Activated naive CD4-positive, alpha-beta T cell treated with anti-CD3 and anti-CD28 coated beads, Interleukin-2, amount 10 ng/mL, durations not matched to agents 7 days and 5 days (primary cell): ENCODE measurements at regions not wholly inside any gene's neighbourhood (a gene's known extent, or its start where the extent isn't known, plus 50 kb on each side); places are given as distances from the start of the nearest gene placed in this dataset.
"Not testable (repeated sequence)": the region's sequence is repeated elsewhere in the genome, so short reads cannot be mapped to it uniquely, and the experiment has no call there.

ENCODE experiments used
- CTCF ChIA-PET: fragments of 350-600 bp; sonication (Branson Sonifier 250); formaldehyde crosslinking; loops from one replicate; lab custom pipeline; 2021; ENCODE audit warnings: antibody characterized with exemption; lab: Charles Lee
- DNase-seq: peaks from one replicate; pipeline ENCODE4 v3.0.0-alpha.2; 2020
- H3K27ac Mint-ChIP-seq: one replicate; pipeline ENCODE4 v1.8.0; 2021; ENCODE audit warnings: mild to moderate bottlenecking, moderate library complexity, mixed read lengths
- H3K27me3 Mint-ChIP-seq: one replicate; pipeline ENCODE4 v1.8.0; 2021; ENCODE audit warnings: mild to moderate bottlenecking, mixed read lengths
- H3K36me3 Mint-ChIP-seq: one replicate; pipeline ENCODE4 v1.8.0; 2021; ENCODE audit warnings: mixed read lengths
- H3K4me1 Mint-ChIP-seq: one replicate; pipeline ENCODE4 v1.8.0; 2021; ENCODE audit warnings: mixed read lengths
- H3K4me3 Mint-ChIP-seq: one replicate; pipeline ENCODE4 v1.8.0; 2021; ENCODE audit warnings: mild to moderate bottlenecking, moderate library complexity, mixed read lengths
- H3K9me3 Mint-ChIP-seq: one replicate; pipeline ENCODE4 v1.8.0; 2021; ENCODE audit warnings: mixed read lengths

DNA sequence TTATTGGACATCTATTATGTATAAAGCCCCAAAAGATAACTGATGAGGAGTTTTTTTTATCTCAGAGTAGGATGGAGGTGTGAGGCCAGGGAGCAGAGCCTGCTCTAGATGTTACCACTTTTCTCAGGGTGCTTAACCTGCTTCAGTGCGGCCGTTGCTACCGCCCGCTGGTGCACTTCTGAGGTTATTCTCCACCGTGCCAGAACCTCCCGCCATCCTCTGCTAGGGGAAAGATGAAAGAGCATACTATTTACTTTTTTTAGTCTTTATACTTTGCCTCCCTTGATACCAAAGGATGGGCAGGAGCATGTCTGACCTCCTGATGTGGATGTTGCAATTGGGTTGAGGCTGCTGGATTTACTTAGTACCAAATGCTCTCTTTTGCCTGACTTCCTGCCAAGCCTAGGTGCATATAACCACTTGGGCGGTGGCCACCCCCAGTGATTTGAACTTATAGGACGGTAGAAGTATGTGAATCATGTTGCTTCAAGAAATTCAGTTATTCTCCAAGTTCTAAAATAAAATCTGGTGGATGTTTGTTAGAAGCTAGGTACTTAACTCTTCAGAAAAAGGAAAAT lies 71.1 kb upstream of the HSPB3 start:
- no peak overlapping the region for H3K27ac Mint-ChIP-seq
- H3K9me3 Mint-ChIP-seq: no peaks in the 10 kb centered on the region
- no peak for DNase-seq
- no peak overlapping the region for H3K4me3 Mint-ChIP-seq
- H3K27me3 Mint-ChIP-seq: peaks cover 6% of the 10 kb centered on the region
- no peaks in the 10 kb centered on the region for H3K36me3 Mint-ChIP-seq
- CTCF ChIA-PET: no interaction called here
- H3K4me1 Mint-ChIP-seq: no peaks in the 10 kb centered on the region

DNA sequence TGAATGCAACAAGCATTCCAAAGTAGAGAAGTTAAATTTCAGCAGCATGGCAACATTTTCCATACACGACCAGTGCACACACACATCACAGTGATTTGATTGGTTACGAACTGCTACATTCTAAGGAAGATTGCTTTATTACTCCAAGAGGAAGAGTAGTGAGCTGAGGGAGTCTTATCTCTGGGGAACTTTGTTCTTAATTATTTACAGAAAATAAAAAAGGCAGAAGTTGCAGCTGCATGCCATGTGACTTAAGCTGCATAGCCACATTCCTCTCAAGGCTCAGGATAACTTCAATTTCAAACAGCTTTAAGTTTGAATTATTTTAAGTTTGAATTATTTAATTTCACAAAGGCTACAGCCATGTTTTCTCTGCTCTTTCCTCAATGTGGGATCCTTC lies 71.6 kb upstream of the HSPB3 start:
- Mint-ChIP-seq H3K4me3 (no peak overlapping the region), H3K36me3 (no peaks in the 10 kb centered on the region), H3K27me3 (peaks cover 6% of the 10 kb centered on the region), H3K9me3 (no peaks in the 10 kb centered on the region), H3K27ac (no peak overlapping the region), H3K4me1 (no peaks in the 10 kb centered on the region)
- no peak for DNase-seq
- CTCF ChIA-PET: no interaction called here

DNA sequence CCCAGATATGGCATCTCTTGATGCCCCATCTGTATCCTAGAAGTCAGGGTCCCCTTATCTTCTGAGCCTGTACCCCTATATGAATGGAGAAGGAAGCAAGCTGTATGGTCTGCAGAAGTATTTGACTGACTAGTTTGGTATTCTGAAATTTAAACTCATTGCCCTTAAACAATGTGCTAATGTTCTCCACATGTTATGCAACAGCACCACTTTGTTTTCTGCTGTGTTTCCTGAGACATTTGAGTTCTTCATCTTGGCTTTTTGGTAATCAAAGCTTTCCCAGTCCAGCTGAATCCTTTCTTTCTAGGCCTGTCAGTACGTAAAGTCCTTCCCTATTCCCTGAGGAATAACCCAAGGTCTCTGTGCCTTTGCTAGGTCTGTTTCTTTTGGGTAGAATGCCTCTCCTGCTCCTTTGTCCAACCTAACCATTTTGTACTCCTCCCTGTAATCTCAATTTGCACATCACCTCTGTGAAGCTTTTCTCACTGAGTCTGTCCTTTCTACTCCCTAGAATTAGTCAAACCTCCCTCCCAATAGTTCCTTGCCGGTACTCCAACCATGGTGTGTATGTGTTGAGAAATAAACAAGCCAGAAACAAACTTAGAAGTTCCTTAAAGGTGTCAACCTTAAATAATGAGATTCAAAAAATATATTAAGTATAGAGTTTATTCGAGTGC lies 72.1 kb upstream of the HSPB3 start:
- Mint-ChIP-seq H3K27ac (no peak overlapping the region), H3K27me3 (peaks cover 6% of the 10 kb centered on the region), H3K4me1 (no peaks in the 10 kb centered on the region), H3K4me3 (no peak overlapping the region), H3K36me3 (no peaks in the 10 kb centered on the region), H3K9me3 (no peaks in the 10 kb centered on the region)
- CTCF ChIA-PET: no interaction called here
- DNase-seq: no peak

DNA sequence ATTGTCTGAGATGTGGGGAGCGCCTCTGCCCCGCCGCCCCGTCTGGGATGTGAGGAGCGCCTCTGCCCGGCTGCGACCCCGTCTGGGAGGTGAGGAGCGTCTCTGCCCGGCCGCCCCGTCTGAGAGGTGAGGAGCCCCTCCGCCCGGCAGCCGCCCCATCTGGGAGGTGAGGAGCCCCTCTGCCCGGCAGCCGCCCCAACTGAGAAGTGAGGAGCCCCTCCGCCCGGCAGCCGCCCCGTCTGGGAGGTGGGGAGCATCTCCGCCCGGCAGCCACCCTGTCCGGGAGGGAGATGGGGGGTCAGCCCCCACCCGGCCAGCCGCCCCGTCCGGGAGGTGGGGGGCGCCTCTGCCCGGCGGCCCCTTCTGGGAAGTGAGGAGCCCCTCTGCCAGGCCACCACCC lies 70.9 kb upstream of the ARL15 start:
- H3K27me3 Mint-ChIP-seq, H3K27ac Mint-ChIP-seq, DNase-seq, H3K4me3 Mint-ChIP-seq, H3K9me3 Mint-ChIP-seq, H3K4me1 Mint-ChIP-seq, CTCF ChIA-PET, H3K36me3 Mint-ChIP-seq: not testable (repeated sequence)

DNA sequence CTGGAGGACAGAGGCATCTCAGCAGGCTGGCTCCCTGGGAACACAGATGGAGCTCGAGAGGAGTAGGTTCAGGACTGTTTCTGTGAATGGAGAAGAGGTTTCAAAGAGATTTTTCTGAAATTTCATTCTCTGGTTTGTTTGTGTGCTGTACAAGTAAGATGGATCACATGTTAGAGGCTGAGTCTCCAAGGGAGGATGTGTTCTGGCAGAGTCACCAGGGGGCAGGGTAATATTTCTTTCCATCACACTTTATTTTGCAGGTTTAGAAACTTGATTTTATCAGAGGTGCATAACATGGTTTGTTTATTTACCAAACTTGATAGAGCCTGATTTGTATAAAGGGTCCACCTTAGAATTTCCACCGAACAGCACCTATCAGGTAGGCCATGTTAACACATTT lies 69.2 kb upstream of the ARL15 start:
- Mint-ChIP-seq H3K27ac (no peak overlapping the region), H3K36me3 (no peaks in the 10 kb centered on the region), H3K4me3 (no peak overlapping the region), H3K9me3 (no peaks in the 10 kb centered on the region), H3K4me1 (no peaks in the 10 kb centered on the region), H3K27me3 (peaks cover 16% of the 10 kb centered on the region)
- DNase-seq: no peak
- CTCF ChIA-PET: interaction anchor here (1.2 kb wide), 1 partner anchor 488 kb away, joined by 3 read pairs; no protein-coding TSS in a partner anchor

DNA sequence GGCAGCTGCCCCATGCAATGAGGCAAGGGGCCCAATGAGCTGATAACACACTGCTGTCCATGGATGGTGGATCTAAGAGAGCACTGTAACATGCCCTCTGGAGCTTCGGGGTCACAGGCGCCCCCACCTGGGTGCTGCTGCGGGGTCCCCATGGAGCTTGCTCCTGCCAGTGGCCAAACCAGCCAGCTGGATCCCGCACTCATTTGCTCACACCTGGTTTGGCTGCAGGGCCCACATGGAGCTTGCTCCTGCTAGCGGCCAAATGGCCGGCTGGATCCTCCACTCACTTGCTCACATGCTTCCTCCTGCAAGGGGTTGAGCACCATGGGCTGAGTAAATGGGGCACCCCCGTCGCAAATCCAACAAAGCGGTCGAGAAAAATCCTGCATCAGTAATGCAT lies 68.3 kb upstream of the ARL15 start:
- no peaks in the 10 kb centered on the region for H3K4me1 Mint-ChIP-seq
- no peaks in the 10 kb centered on the region for H3K9me3 Mint-ChIP-seq
- H3K4me3 Mint-ChIP-seq: no peak overlapping the region
- no peaks in the 10 kb centered on the region for H3K36me3 Mint-ChIP-seq
- CTCF ChIA-PET: no interaction called here
- DNase-seq: no peak
- H3K27ac Mint-ChIP-seq: no peak overlapping the region
- peaks cover 20% of the 10 kb centered on the region for H3K27me3 Mint-ChIP-seq

DNA sequence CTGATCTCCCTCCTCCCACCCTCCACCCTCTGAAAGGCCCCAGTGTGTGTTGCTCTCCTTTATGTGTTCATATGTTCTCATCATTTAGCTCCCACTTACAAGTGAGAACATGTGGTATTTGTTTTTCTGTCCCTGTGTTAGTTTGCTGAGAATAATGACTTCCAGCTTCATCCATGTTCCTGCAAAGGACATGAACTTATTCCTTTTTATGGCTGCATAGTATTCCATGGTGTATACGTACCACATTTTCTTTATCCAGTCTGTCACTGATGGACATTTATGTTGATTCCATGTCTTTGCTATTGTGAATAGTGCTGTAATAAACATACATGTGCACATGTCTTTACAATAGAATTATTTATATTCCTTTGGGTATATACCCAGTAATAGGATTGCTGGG lies 67.0 kb upstream of the ARL15 start:
- H3K27ac Mint-ChIP-seq, H3K36me3 Mint-ChIP-seq, CTCF ChIA-PET, H3K4me3 Mint-ChIP-seq, H3K9me3 Mint-ChIP-seq, DNase-seq, H3K4me1 Mint-ChIP-seq: not testable (repeated sequence)
- H3K27me3 Mint-ChIP-seq: peaks cover 20% of the 10 kb centered on the region

DNA sequence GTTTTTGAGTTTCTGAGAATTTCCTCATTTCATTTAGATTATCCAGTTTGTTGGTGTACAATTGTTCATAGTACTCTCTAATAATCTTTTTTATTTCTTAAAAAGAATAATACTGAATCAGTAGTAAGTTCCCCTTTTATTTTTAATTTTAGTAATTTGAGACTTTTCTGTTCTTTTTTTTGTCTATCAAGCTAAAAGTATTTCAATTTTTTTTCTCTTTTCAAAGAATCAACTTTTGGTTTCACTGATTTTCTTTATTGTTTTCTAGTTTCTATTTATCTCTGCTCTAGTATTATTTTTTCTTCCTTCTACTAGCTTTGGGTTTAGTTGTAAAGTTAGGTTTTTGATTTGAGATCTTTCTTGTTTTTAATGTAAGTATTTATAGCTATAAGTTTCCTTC lies 60.6 kb upstream of the ARL15 start:
- no peak overlapping the region for H3K27ac Mint-ChIP-seq
- no peaks in the 10 kb centered on the region for H3K4me1 Mint-ChIP-seq
- H3K4me3 Mint-ChIP-seq: no peak overlapping the region
- H3K9me3 Mint-ChIP-seq: no peaks in the 10 kb centered on the region
- CTCF ChIA-PET: no interaction called here
- no peak for DNase-seq
- no peaks in the 10 kb centered on the region for H3K36me3 Mint-ChIP-seq
- peaks cover 22% of the 10 kb centered on the region for H3K27me3 Mint-ChIP-seq

DNA sequence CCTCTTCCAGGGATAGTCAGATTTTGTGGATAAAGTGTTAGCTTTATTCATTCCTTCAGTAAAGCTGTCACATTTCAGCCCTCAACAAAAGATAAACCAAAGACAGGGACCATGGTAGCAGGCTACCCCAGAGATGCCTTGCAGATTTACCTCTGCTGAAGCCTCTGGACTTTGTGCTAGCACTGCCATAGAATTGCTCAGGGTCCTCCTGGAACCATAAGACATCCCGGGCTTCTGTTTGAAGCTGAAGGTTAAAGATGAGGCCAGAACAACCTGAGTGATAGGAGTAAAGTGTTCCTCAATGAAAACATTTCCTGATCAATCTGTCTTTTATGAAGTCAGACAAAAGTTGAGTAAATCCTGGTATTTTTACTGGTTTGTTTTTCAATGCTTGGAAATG lies 57.5 kb upstream of the ARL15 start:
- CTCF ChIA-PET: no interaction called here
- no peak for DNase-seq
- Mint-ChIP-seq H3K9me3 (no peaks in the 10 kb centered on the region), H3K27ac (no peak overlapping the region), H3K27me3 (peaks cover 10% of the 10 kb centered on the region), H3K4me1 (no peaks in the 10 kb centered on the region), H3K4me3 (no peak overlapping the region), H3K36me3 (no peaks in the 10 kb centered on the region)

DNA sequence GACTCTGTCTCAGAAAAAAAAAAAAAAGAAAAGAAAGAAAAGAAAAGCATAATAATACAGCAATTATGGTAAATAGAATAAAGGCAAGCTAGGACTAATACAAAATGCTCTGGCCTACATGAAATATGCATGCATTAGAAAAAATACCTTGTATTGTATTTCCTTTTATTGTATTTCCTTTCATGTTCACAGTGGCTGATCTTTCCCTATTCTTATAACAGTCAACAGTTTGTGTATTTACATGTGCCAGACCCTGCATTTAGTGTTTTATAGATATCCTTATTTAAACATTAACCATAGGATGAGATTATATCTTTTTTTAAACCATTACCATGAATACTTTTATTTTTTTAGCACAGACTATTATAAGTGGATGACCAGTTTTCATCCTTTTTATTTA lies 56.3 kb upstream of the ARL15 start:
- Mint-ChIP-seq H3K4me1 (no peaks in the 10 kb centered on the region), H3K36me3 (no peaks in the 10 kb centered on the region), H3K4me3 (no peak overlapping the region), H3K27me3 (peaks cover 15% of the 10 kb centered on the region), H3K27ac (no peak overlapping the region), H3K9me3 (no peaks in the 10 kb centered on the region)
- CTCF ChIA-PET: no interaction called here
- no peak for DNase-seq

DNA sequence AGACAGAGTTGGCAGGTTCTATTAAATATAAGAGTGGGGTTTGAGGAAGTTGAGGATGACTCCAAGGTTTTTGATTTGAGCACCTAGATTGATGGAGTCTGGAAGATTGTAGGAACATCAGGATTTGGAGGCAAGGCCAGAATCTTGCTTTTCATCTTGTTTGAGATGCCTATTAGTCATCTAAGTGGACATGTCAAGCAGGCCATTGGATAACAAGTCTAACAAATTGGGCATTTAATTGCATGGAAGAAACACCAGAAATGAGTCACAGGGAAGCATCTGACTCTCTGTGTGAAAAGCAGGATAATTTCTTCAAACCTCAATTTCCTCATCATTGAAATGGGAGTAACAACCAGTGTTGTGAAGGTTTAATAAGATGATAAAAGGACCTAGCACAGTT lies 53.3 kb upstream of the ARL15 start:
- CTCF ChIA-PET: no interaction called here
- Mint-ChIP-seq H3K27ac (no peak overlapping the region), H3K9me3 (no peaks in the 10 kb centered on the region), H3K4me1 (no peaks in the 10 kb centered on the region), H3K4me3 (no peak overlapping the region), H3K36me3 (no peaks in the 10 kb centered on the region), H3K27me3 (peaks cover 23% of the 10 kb centered on the region)
- DNase-seq: no peak

DNA sequence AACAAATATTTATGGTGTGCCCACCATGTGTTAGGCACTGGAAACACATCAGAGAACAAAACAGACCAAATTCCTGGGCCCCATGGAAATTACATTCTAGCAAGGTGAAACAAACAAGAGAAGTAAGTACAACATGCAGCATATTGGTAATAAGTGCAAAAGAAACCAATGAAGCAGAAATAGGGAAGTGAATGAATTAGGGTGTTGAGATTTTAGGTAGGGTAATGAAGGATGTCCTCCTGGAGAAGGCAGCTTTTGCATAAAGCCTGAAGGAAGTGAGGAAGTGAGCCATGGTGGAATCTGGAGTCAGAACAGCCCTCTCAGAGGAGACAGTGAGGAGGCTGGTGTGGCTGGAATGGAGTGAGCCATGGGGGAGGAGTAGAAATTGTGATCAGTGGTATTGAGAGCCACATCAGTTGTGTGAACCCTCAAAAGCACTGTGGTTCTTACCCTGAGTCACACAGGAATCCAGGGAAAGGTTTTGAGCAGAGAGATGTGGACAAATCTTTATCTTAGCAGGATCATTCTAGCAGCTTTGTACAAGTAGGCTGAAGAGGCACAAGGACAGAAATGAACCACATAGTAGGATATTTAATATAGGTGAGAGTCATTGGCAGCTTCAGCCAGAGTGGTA lies 52.7 kb upstream of the ARL15 start:
- Mint-ChIP-seq H3K4me3 (no peak overlapping the region), H3K4me1 (no peaks in the 10 kb centered on the region), H3K27me3 (peaks cover 24% of the 10 kb centered on the region), H3K36me3 (no peaks in the 10 kb centered on the region), H3K27ac (no peak overlapping the region), H3K9me3 (no peaks in the 10 kb centered on the region)
- CTCF ChIA-PET: no interaction called here
- no peak for DNase-seq

DNA sequence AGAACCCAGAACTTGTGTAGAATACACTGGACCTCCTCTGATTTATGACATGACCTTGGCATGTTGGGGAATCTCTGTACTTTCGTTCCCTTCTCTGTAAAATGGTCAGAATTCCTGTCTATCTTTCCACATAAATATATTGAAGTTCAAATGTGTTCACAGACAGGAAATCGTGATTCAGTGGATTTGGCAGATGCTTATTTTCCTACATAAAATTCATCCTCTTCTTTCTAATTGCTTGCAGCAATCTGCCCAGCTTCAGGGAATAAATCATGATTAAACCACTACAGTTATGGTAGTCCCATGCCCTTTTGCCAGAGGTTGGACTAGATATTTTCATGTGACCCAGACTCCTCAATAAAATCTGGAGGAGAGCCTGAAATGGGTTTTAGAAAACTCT lies 52.1 kb upstream of the ARL15 start:
- no peak for DNase-seq
- no peaks in the 10 kb centered on the region for H3K9me3 Mint-ChIP-seq
- H3K36me3 Mint-ChIP-seq: no peaks in the 10 kb centered on the region
- H3K27ac Mint-ChIP-seq: no peak overlapping the region
- CTCF ChIA-PET: no interaction called here
- no peak overlapping the region for H3K4me3 Mint-ChIP-seq
- H3K4me1 Mint-ChIP-seq: no peaks in the 10 kb centered on the region
- H3K27me3 Mint-ChIP-seq: peaks cover 30% of the 10 kb centered on the region

DNA sequence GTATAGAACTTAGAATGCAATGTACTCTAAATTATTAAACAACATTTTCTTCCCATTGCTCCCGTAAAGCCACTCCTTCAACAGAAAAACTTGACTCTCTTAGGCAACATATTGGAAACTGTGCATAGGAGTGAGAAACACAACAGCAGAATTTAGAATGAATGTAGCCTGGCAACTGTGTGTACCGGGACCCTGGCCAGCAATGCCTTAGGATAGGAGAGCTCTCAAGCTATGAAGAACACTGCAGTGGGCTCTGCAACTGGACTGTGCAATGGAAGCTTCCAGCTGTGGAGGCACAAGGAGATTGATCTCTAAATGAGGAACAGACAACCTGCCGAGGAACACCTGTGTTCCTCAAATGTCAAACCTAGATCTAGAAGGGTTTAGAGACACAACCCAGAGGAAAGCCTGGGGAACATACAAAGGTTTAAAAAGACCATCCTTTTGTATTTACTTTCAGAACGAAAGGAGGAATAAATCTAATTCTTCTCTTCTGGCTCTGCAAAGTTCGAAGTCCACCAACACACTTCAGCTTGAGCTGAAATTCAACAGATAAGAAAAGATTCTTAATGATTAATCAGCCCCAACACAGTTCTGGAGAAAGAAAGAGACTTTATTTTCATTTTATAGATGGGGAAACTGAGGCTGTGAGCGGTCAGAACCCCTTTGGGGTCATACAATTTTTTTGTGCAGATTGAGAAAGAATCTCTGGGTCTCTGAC lies 51.5 kb upstream of the ARL15 start:
- Mint-ChIP-seq H3K27ac (no peak overlapping the region), H3K4me1 (no peaks in the 10 kb centered on the region), H3K4me3 (no peak overlapping the region), H3K9me3 (no peaks in the 10 kb centered on the region), H3K27me3 (peaks cover 32% of the 10 kb centered on the region), H3K36me3 (no peaks in the 10 kb centered on the region)
- CTCF ChIA-PET: no interaction called here
- DNase-seq: no peak
